ENCODE measurements at regions not wholly inside any gene's neighbourhood (a gene's known extent, or its start where the extent isn't known, plus 50 kb on each side); places are given as distances from the start of the nearest gene placed in this dataset.
"Not testable (repeated sequence)": the region's sequence is repeated elsewhere in the genome, so short reads cannot be mapped to it uniquely, and the experiment has no call there.

- no peak for DNase-seq
Measured at GRCh38 chrX:106363214-106363613, 195.1 kb downstream of the PWWP3B start.

GRCh38 chrX:106378616-106379015 is 210.5 kb downstream of the PWWP3B start:
- peak; percentile 2 for DNase-seq

- no peak for DNase-seq
Measured at GRCh38 chrX:106391284-106391911, 220.4 kb upstream of the RADX start.

- DNase-seq: no peak
Measured at GRCh38 chrX:106392346-106392745, 219.4 kb upstream of the RADX start.

GRCh38 chrX:106397788-106398538 is 213.8 kb upstream of the RADX start:
- DNase-seq: no peak

GRCh38 chrX:106401965-106402559 is 209.7 kb upstream of the RADX start:
- no peak for DNase-seq

GRCh38 chrX:106404512-106404911 is 207.3 kb upstream of the RADX start:
- no peak for DNase-seq

GRCh38 chrX:106415276-106415895 is 196.4 kb upstream of the RADX start:
- DNase-seq: peak; percentile 2

- no peak for DNase-seq
Measured at GRCh38 chrX:106436691-106437090, 175.1 kb upstream of the RADX start.

GRCh38 chrX:106437407-106437806 is 174.4 kb upstream of the RADX start:
- DNase-seq: no peak

GRCh38 chrX:106450405-106450804 is 161.4 kb upstream of the RADX start:
- no peak for DNase-seq

GRCh38 chrX:106451933-106452332 is 159.8 kb upstream of the RADX start:
- no peak for DNase-seq

GRCh38 chrX:106454991-106455390 is 156.8 kb upstream of the RADX start:
- DNase-seq: no peak

- DNase-seq: no peak
Measured at GRCh38 chrX:106457802-106458201, 154.0 kb upstream of the RADX start.

- no peak for DNase-seq
Measured at GRCh38 chrX:106467422-106467821, 144.4 kb upstream of the RADX start.

- no peak for DNase-seq
Measured at GRCh38 chrX:106467943-106468342, 143.8 kb upstream of the RADX start.

GRCh38 chrX:106468433-106468832 is 143.3 kb upstream of the RADX start:
- DNase-seq: no peak

- DNase-seq: no peak
Measured at GRCh38 chrX:106479920-106480319, 131.9 kb upstream of the RADX start.

GRCh38 chrX:106481341-106481740 is 130.4 kb upstream of the RADX start:
- peak; percentile 62 for DNase-seq

- peak; percentile 45 for DNase-seq
Measured at GRCh38 chrX:106484233-106484632, 127.5 kb upstream of the RADX start.

- not testable (repeated sequence) for DNase-seq
Measured at GRCh38 chrX:106493210-106493816, 118.5 kb upstream of the RADX start.

GRCh38 chrX:106499473-106499872 is 112.3 kb upstream of the RADX start:
- DNase-seq: no peak

- no peak for DNase-seq
Measured at GRCh38 chrX:106510713-106511403, 100.9 kb upstream of the RADX start.
